Hepatocyte (in vitro differentiated cells): ENCODE measurements at regions not wholly inside any gene's neighbourhood (a gene's known extent, or its start where the extent isn't known, plus 50 kb on each side); places are given as distances from the start of the nearest gene placed in this dataset.

Experiments
- EZH2 ChIP-seq: fragments of 200-600 bp; sonication (generic); IDR thresholded peaks from 2 replicates; pipeline ENCODE4 v1.6.1; 2016; ENCODE audit warnings: antibody characterized with exemption, mild to moderate bottlenecking, borderline replicate concordance
- TF ChIP-seq, protein P1 (sequence below): fragments of 200-600 bp; sonication (generic); IDR thresholded peaks from 2 replicates; pipeline ENCODE4 v1.5.1; 2016; ENCODE audit warnings: antibody characterized with exemption, mild to moderate bottlenecking; ENCODE audit not compliant: poor library complexity

DNA sequence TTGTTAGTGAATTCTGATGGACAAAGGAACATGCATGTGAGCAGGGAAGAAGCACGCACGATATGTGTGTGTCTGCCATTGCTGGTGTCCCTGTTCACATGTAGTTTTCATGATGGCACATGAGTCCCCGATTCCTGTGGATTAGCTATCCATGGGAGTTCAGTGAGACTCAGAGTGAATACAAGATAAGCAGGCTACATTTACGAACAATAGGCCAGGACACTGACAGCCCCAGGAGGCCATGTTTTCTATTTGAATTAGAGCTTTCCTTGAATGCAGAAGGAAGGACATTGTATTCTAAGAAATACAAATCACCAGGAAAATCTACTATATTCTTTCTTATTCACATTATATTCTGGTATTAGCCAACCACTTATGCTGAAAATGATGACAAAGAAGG lies 171.4 kb downstream of the PPP1R2C start:
- TF ChIP-seq, protein P1, sequence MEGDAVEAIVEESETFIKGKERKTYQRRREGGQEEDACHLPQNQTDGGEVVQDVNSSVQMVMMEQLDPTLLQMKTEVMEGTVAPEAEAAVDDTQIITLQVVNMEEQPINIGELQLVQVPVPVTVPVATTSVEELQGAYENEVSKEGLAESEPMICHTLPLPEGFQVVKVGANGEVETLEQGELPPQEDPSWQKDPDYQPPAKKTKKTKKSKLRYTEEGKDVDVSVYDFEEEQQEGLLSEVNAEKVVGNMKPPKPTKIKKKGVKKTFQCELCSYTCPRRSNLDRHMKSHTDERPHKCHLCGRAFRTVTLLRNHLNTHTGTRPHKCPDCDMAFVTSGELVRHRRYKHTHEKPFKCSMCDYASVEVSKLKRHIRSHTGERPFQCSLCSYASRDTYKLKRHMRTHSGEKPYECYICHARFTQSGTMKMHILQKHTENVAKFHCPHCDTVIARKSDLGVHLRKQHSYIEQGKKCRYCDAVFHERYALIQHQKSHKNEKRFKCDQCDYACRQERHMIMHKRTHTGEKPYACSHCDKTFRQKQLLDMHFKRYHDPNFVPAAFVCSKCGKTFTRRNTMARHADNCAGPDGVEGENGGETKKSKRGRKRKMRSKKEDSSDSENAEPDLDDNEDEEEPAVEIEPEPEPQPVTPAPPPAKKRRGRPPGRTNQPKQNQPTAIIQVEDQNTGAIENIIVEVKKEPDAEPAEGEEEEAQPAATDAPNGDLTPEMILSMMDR, result no peak
- TF ChIP-seq EZH2, result no peak
